ENCODE measurements at regions not wholly inside any gene's neighbourhood (a gene's known extent, or its start where the extent isn't known, plus 50 kb on each side); places are given as distances from the start of the nearest gene placed in this dataset.

DNA sequence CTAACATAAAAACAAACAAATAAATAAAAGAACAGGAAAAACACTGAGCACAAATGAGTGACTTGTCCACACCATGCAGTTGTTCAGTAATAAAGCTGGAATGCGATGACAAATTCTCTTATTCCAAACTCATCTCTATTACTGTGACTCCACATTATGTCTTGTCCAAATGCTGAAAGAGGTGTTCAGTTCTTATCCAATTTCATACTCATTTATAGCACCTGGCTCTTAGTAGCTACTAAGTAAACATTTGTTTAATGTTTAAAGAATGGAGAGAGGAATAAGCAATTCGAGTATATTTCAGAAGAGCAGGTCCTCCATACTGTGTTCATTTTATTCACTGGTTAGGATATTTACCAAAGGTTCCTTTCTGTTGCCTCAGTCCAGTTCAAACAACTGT lies 439.0 kb upstream of the JAG1 start:
- TF ChIP-seq, protein P1, sequence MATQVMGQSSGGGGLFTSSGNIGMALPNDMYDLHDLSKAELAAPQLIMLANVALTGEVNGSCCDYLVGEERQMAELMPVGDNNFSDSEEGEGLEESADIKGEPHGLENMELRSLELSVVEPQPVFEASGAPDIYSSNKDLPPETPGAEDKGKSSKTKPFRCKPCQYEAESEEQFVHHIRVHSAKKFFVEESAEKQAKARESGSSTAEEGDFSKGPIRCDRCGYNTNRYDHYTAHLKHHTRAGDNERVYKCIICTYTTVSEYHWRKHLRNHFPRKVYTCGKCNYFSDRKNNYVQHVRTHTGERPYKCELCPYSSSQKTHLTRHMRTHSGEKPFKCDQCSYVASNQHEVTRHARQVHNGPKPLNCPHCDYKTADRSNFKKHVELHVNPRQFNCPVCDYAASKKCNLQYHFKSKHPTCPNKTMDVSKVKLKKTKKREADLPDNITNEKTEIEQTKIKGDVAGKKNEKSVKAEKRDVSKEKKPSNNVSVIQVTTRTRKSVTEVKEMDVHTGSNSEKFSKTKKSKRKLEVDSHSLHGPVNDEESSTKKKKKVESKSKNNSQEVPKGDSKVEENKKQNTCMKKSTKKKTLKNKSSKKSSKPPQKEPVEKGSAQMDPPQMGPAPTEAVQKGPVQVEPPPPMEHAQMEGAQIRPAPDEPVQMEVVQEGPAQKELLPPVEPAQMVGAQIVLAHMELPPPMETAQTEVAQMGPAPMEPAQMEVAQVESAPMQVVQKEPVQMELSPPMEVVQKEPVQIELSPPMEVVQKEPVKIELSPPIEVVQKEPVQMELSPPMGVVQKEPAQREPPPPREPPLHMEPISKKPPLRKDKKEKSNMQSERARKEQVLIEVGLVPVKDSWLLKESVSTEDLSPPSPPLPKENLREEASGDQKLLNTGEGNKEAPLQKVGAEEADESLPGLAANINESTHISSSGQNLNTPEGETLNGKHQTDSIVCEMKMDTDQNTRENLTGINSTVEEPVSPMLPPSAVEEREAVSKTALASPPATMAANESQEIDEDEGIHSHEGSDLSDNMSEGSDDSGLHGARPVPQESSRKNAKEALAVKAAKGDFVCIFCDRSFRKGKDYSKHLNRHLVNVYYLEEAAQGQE (IDR thresholded peaks at IDR 0.05; ENCODE audit: insufficient read depth in 1 of 2, low read depth in 2 of 2, low read length in 2 of 2) = no peak
- TF ChIP-seq FOXP2 (optimal IDR thresholded peaks at IDR 0.05; ENCODE audit: borderline replicate concordance, extremely low read depth, extremely low read length, insufficient read depth) (no peak), TAF1 (IDR thresholded peaks at IDR 0.05; ENCODE audit: borderline replicate concordance, insufficient read depth, low read length) (no peak), POLR2AphosphoS5 (IDR thresholded peaks at IDR 0.05; ENCODE audit: low read depth, low read length) (no peak), SIN3A (IDR thresholded peaks at IDR 0.05; ENCODE audit: borderline replicate concordance, insufficient read depth, low read length) (no peak)
